HG03108 (cell line): ENCODE measurements at regions not wholly inside any gene's neighbourhood (a gene's known extent, or its start where the extent isn't known, plus 50 kb on each side); places are given as distances from the start of the nearest gene placed in this dataset.

Source experiments
- ATAC-seq: cut with Tn5 transposase; IDR thresholded peaks from one replicate; pipeline ENCODE4 v1.9.1; 2021; ENCODE audit warnings: moderate library complexity; ENCODE audit not compliant: unreplicated experiment

- ATAC-seq: no peak
Measured at GRCh38 chr11:103619938-103620337, 416.5 kb upstream of the DDI1 start.

GRCh38 chr11:103622296-103622695 is 414.1 kb upstream of the DDI1 start:
- ATAC-seq: no peak

GRCh38 chr11:103623933-103624332 is 412.5 kb upstream of the DDI1 start:
- ATAC-seq: no peak

- ATAC-seq: no peak
Measured at GRCh38 chr11:103624708-103625623, 411.5 kb upstream of the DDI1 start.

DNA sequence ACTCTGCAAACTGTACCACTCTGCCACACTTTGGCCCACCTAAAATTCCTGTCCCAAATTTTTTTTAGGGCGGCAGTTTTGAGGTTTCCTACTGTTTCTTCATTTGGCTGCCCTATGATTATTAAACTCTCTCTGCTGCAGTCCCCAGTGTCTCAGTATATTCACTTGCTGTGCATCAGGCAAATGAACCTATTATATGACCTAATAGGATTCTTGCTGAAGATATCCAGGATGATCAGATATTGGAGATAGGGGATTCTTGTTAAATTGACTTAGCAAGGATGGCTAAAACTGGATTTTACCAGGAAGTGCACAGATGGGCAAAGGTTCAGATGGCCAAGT is 410.8 kb upstream of the DDI1 start:
- no peak for ATAC-seq

- ATAC-seq: no peak
Measured at GRCh38 chr11:103628121-103628520, 408.3 kb upstream of the DDI1 start.

DNA sequence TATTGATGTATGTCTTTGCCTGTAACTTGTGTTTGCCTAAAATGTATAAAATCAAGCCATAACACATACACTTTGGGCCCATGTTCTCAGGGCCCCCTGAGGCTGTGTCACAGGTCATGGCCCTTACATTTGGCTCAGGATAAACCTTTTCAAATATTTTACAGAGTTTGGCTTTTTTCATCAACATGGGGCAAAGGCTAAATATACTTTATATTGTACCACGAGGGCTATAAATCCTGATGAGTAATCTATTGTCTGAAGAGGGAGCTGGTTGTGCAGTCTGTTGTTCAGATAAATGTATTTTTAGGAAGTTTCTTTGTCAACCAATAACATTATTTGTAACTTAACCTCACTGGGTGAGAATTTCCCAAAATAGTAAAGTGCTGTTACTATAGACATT is 404.6 kb upstream of the DDI1 start:
- no peak for ATAC-seq

- no peak for ATAC-seq
Measured at GRCh38 chr11:103633068-103633788, 403.2 kb upstream of the DDI1 start.

DNA sequence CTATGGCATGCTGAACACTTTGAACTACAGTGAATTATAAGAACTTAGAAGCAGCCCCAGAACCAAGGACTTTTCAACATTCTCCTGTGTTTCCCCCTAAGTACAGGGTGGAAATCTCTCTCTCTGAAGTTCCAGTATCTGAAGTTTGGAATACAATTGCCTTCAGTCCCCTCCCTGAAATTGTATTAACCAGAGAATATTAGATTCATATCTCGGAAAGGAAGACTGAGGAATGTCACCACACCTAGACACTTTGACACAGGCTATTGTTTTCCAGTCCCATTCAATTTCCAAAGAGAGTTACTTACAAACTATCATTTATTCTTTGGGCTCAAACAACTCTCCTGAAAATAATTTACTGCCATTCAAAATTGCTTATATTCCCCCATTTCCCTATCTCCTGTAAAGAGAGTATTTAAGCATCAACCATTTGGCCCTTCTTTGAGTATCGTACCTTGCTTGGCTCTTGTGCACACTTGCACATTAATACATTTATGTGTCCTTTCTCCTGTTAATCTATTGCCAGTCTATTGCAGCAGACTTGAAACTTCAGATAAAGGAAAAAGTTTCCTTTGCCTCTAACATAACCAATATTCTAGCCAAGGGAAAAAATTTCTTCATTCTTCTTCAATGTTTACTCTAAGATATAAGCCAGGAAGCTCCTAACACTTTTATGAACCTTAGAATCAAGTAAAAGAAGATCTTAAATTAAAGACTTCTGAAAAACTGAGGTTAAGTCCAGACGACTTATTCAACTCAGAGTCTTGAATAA is 402.4 kb upstream of the DDI1 start:
- no peak for ATAC-seq

GRCh38 chr11:103636232-103636631 is 400.2 kb upstream of the DDI1 start:
- ATAC-seq: no peak

- no peak for ATAC-seq
Measured at GRCh38 chr11:103637295-103637694, 399.1 kb upstream of the DDI1 start.

- no peak for ATAC-seq
Measured at GRCh38 chr11:103637831-103638230, 398.6 kb upstream of the DDI1 start.

DNA sequence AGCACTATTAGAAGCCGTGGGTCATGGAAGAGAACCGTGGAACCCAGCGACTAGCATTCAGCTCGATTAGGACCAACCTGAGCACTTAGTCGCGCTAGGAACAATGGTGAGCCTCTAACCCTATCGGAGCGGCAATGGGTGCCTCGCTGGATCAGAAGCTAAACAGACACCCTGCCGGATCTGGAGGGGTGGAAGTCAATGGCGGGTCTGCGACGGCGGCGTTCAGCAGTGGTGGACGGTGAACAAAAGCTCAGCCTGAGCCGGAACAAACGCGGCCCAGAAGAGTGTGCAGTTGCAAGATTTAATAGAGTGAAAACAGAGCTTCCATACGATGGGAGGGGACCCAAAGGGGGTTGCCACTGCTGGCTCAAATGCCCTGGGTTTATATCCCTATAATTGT is 391.8 kb upstream of the DDI1 start:
- no peak for ATAC-seq

GRCh38 chr11:103648054-103648453 is 388.4 kb upstream of the DDI1 start:
- no peak for ATAC-seq

DNA sequence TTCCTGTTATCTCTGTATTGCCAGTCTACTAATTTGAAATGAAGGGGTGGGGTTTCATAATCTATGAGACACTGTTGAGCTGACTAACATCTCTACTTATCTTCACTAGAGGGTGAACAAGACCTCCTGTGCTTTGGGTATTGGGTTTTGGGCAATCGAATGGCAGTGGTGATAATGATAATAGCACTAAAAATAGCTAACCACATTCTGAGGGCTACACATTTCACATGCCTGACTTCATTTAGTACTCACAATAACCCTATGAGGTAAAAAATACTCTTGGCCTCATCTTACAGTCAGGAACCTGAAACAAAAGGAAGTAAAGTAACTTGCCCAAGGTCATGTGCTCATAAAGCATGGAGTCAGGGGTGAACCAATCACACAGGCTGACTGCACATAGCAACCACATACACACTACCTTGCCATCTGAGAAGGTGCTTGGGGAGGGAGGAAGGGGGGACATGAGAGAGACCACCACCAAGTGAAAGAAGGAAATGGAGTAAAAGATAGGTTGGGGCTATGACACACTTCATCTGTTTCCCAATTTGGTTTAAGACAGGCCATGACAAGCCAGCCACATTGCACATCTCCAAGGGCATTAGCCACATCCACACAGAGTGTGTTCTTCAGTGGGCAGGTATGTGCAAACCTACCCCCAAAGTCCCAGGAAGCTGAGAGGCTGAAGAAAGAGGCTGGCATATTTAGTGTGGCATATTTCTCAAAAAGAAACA is 387.6 kb upstream of the DDI1 start:
- no peak for ATAC-seq

- ATAC-seq: no peak
Measured at GRCh38 chr11:103649401-103649895, 387.0 kb upstream of the DDI1 start.

DNA sequence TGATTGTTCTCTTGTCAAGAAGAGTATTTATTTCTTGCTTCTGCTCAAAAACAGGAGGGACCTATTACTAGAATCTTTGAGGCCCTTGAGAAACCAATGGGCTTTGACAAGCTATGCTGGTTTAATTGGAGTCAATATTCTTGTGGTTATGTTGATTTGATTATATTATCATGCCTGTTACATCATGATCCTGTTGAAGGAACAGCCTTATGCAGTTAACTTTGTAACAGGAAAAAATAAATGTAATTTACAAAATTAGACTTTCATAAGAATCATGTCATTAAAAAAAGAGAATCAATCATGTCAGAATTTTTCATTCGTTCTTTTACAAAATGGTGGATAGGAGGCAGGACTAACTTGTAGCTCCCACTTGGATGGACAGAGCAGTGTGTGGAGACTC is 386.1 kb upstream of the DDI1 start:
- ATAC-seq: no peak

DNA sequence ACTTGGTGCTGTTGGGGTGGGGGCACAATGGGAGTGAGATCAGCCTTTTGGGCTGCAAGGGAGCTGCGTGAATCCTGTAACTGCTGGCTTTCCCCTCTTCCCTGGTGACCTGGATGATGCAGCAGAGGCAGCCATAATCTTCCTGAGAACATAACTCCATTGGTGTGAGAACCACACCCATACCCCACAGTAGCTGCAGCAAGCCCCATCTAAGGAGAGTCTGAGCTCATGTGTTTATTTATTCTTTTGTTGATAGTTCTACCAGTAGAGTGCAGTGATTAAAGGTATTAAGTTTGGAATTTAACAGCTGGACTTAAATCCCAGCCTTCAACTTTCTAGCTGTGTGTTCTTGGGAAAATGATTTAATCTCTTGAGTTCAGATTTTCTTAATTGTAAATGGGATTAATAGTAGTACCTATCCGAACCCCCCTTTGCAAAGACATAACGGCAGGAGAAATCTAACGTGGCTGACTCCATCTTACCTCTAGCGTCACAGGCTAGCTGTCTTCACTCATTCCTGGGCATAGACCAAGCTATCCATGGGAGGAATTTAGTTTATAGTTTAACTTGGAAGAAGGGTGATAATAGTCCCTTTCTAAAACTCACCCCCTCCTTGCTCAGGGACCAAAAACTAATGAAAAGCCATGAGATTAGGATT is 385.0 kb upstream of the DDI1 start:
- no peak for ATAC-seq

GRCh38 chr11:103652013-103652412 is 384.4 kb upstream of the DDI1 start:
- ATAC-seq: no peak

- no peak for ATAC-seq
Measured at GRCh38 chr11:103656382-103656781, 380.1 kb upstream of the DDI1 start.
